ENCODE measurements at regions not wholly inside any gene's neighbourhood (a gene's known extent, or its start where the extent isn't known, plus 50 kb on each side); places are given as distances from the start of the nearest gene placed in this dataset.

GRCh38 chr1:172973424-172973823 is 77.3 kb downstream of the TNFSF18 start:
- no peak for TF ChIP-seq CTCF (IDR thresholded peaks at IDR 0.05)
- TF ChIP-seq POLR2A (IDR thresholded peaks at IDR 0.05), result no peak
- TF ChIP-seq POLR2AphosphoS5 (IDR thresholded peaks at IDR 0.05), result no peak

Data from breast epithelium (tissue), 3 donors.